ENCODE measurements at regions not wholly inside any gene's neighbourhood (a gene's known extent, or its start where the extent isn't known, plus 50 kb on each side); places are given as distances from the start of the nearest gene placed in this dataset.

GRCh38 chr18:10124967-10125366, 211.2 kb downstream of the VAPA start:
- H2BK20ac ChIP-seq (ENCODE audit: low read depth, low read length, poor library complexity, severe bottlenecking): no peak overlapping the region
- no peaks in the 10 kb centered on the region for H3K23me2 ChIP-seq (ENCODE audit: insufficient read length, low read depth, low read length, poor library complexity, severe bottlenecking)
- H3K23ac ChIP-seq (ENCODE audit: insufficient read length, low read depth, low read length): no peak overlapping the region
- no peak overlapping the region for H3K18ac ChIP-seq (ENCODE audit: insufficient read length, low read depth, low read length)
- H3K14ac ChIP-seq (ENCODE audit: insufficient read depth, low read length): no peak overlapping the region
- no peak overlapping the region for H3K9ac ChIP-seq (ENCODE audit: extremely low read depth, insufficient read length, low read length)
- H3K56ac ChIP-seq (ENCODE audit: insufficient read length, low read depth, low read length): no peak overlapping the region
- no peak for TF ChIP-seq CTCF (conservative IDR thresholded peaks at IDR 0.05)
- WGBS (ENCODE audit: extremely low coverage, insufficient read length, low lambda C conversion rate): no CpG with 5 or more reads among the region's 3 CpGs
- no peak overlapping the region for H4K91ac ChIP-seq (ENCODE audit: insufficient read length, low read depth, low read length)
- peaks cover 24 to 28% of the 10 kb centered on the region in 2 experiments for H3K4me1 Mint-ChIP-seq
- H2BK15ac ChIP-seq (ENCODE audit: low read depth, low read length): no peak overlapping the region
- H2BK120ac ChIP-seq (ENCODE audit: low read depth, low read length, poor library complexity, severe bottlenecking): no peak overlapping the region
- H2BK12ac ChIP-seq (ENCODE audit: insufficient read length, low read depth, low read length): no peak overlapping the region
- H4K20me1 ChIP-seq (ENCODE audit: control insufficient read depth, insufficient read depth, insufficient read length): no peaks in the 10 kb centered on the region
- no peak overlapping the region for H3K4me3 Mint-ChIP-seq
- H4K5ac ChIP-seq (ENCODE audit: insufficient read length, low read depth, low read length): no peak overlapping the region
- no peaks in the 10 kb centered on the region; a peak in 1 of 7 replicates for H3K36me3 Mint-ChIP-seq (ENCODE audit: insufficient read depth in 1 of 3, low read depth in 3 of 3)
- H4K8ac ChIP-seq (replicated peaks; ENCODE audit: insufficient read length, low read depth, low read length): no peak overlapping the region
- no peak overlapping the region; a peak in 1 of 7 replicates for H3K27ac Mint-ChIP-seq
- no peak overlapping the region for H2AFZ ChIP-seq (ENCODE audit: low read length)
- no peaks in the 10 kb centered on the region for H3K4me1 ChIP-seq (ENCODE audit: insufficient read depth, low read length)
- no peaks in the 10 kb centered on the region for H3K9me3 ChIP-seq (ENCODE audit: control insufficient read depth, low read depth, low read length)
- DNase-seq: no peak
- no peak overlapping the region for H2AK5ac ChIP-seq (ENCODE audit: insufficient read length, low read length)
- H3K79me2 ChIP-seq (ENCODE audit: insufficient read depth, low read length): no peaks in the 10 kb centered on the region
- H2BK5ac ChIP-seq (ENCODE audit: insufficient read length, low read length): no peak overlapping the region
- H3K4ac ChIP-seq (ENCODE audit: low read depth, low read length): no peak overlapping the region
- no peak overlapping the region for H3K4me2 ChIP-seq (ENCODE audit: insufficient read depth, insufficient read length, low read length)
- H3K27me3 Mint-ChIP-seq (ENCODE audit: low read depth): peaks cover 3% of the 10 kb centered on the region; the same call in 1 of the 2 replicates
- H3K27me3 ChIP-seq (ENCODE audit: insufficient read depth, low read length): no peaks in the 10 kb centered on the region
- H3T11ph ChIP-seq (ENCODE audit: low read length): no peak overlapping the region
- no peaks in the 10 kb centered on the region for H3K79me1 ChIP-seq (ENCODE audit: insufficient read depth, low read depth, low read length, poor library complexity, severe bottlenecking)
- no peak overlapping the region for H3K27ac ChIP-seq (ENCODE audit: insufficient read length, low read depth, low read length)
- H3K9me3 Mint-ChIP-seq: peaks cover 0 to 2% of the 10 kb centered on the region in 2 experiments; a peak in 2 of 5 replicates

All from H9 (cell line).